GM21576 (cell line): ENCODE measurements at regions not wholly inside any gene's neighbourhood (a gene's known extent, or its start where the extent isn't known, plus 50 kb on each side); places are given as distances from the start of the nearest gene placed in this dataset.
"Not testable (repeated sequence)": the region's sequence is repeated elsewhere in the genome, so short reads cannot be mapped to it uniquely, and the experiment has no call there.

Experiments
- ATAC-seq: cut with Tn5 transposase; IDR thresholded peaks from one replicate; pipeline ENCODE4 v1.9.1; 2021; ENCODE audit warnings: mild to moderate bottlenecking, moderate library complexity; ENCODE audit not compliant: unreplicated experiment

DNA sequence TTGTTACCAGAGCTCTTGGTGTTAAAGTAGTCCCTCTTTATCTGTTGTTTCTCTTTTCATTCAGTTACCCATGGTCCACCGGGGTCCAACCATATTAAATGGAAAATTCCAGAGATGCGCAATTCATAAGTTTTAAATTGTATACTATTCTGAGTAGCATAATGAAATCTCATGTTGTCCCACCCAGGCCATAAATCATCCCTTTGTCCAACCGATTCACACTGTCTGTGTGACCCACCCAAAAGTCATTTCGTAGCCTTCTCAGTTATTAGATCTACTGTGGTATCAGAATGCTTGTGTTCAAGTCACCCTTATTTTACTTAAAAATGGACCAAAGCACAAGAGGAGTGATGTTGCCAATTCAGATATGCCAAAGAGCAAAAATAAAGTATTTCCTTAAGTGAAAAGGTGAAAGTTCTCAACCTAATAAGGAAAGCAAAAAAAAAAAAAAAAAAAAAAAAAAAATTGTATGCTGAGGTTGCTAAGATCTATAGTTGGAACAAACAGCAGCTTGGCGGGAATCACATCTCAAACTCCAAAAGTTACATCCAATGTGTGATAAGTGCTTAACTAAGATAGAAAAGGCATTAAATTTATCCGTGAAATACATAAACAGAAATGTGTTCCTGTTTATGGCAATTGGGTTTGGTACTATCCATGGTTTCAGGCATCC is 106.8 kb upstream of the GPBP1 start:
- no peak for ATAC-seq

DNA sequence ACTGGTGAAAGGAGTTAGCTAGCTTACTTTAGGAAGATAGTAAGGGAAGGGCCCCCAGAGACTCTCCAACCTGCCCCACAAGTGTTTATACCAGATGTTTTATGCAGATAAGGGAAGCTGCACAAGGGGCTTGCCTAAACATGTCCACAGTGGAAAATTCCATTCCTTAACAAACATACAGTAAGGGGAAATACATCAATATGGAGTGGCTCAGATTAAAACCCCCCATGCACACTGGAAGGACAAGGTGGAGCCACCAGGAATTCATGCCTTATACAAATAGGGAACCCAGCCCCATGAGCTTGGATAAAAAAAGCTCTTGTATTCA is 106.3 kb upstream of the GPBP1 start:
- ATAC-seq = no peak

DNA sequence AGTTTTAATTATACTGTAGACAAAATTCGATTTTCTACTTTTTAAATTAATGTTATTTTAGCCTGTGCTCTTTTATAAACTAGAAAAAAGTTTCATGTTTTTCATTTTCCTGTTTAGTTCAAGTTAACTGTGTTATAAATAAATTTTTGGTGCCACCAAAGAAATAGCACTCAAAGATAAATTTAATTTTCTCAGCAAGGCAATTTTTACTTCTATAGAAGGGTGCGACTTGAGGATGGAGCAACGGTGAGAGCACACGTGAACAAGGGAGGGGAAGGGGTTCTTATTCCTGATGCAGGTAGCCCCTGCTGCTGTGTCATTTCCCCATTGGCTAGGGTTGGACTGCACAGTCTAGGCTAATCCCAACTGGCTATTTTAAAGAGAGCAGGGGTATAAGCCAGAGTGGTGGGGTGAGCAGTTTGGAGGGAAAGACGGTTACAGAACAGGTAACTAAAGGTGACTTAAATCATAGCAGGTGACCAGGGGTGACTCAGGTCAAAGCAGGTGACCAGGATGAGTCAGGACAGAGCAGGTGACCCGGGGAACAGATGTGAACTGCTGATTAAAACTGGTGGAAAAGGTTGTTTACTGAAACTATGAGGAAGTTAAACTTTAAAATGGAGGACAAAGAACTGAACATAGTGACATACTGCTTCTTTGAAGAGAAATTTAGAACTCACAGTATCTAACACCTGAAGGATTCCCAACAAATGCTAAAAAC is 104.6 kb upstream of the GPBP1 start:
- no peak for ATAC-seq

DNA sequence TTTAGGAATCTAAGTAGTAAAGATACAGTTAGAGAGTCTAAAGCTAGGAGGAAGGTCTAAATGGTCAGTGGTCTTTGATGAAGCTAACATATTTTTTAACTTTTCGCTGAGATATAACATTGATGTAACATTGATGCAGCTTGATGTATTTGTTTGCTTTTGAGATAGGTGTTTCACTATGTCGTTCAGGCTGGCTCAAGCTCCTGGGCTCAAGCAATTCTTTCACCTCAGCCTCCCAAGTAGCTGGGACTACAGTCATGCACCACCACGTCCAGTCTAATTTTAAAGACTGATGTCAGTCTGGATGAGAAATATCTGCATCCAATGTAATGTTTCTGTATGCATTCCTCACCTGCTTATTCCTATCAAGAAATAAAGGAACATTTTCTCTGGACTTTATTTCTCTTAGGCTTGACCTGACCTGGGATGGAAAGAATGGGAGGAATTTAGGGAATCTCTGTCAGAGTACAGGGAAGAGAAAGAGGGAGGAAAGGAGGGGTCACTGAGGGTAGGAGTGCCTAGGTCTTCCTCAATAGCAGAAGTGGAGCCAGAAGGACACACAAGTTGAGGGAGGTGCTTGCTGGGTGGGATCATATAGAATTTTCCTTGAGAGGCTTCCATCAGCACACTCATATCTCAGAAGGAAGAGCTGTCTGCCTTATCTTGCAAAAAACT is 101.5 kb upstream of the GPBP1 start:
- no peak for ATAC-seq

DNA sequence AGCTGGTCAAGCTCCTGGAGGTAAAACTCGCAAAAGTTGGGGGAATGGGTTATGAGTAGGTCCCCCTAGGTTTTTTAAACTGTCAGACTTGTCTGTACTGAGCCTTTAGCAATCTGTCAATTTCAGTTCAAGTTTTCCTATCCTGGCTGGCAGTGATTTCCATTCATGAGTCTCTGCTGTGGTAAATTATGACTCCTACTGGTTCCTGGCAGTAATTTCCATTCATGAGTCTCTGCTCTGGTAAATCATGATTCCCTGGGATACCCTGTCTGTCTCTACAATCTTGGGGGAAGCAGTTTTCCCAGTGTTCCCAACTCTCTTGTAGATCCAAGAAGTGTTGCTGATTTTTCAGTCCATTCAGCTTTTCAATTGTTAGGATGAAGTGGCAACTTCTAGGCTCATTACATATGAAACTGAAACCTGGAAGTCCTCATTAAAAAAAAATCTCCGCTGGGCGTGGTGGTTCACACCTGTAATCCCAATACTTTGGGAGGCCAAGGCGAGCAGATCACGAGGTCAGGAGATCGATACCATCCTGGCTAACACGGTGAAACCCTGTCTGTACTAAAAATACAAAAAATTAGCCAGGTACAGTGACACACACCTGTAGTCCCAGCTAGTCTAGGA is 91.3 kb upstream of the GPBP1 start:
- ATAC-seq = no peak

DNA sequence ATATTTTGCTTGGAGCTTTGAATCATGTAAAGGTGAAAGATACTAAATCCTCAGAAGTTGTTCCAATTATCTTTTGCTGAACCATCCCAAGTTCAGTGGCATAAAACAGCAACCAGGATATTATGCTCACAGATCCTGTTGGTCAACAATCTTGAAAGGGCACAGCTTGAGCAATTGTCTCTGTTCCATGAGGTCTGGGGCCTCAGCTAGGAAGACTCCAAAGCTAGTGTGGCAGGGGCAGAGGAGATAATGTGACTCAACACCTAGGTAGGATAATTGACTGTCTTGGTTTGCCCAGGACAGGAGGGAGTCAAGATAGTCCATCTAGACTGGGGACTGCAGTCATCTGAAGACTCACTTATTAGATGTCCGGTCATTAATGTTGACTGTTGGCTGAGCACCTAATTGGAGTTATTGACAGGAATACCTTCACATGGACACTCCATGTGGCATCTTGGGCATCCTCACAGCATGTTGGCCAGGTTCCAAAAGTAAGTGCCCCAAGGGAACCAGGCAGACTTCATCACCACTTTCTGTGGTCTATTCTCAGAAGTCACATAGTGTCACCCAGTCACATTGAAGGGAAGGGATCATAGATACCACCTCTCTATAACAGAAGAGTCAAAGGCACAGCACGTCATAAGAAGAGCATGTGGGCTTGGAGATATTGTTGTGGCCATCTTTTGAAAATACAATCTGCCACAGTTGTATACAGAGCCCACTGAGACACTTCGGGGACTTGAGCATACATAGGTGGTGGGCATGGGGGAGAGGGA is 88.4 kb upstream of the GPBP1 start:
- ATAC-seq = no peak

DNA sequence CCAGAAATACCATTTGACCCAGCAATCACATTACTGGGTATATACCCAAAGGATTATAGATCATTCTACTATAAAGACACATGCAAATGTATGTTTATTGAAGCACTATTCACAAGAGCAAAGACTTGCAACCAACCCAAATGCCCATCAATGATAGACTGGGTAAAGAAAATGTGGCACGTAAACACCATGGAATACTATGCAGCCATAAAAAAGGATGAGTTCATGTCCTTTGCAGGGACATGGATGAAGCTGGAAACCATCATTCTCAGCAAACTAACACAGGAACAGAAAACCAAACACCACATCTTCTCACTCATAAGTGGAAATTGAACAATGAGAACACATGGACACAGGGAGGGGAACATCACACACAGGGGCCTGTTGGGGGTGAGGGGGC is 85.9 kb upstream of the GPBP1 start:
- ATAC-seq = not testable (repeated sequence)

DNA sequence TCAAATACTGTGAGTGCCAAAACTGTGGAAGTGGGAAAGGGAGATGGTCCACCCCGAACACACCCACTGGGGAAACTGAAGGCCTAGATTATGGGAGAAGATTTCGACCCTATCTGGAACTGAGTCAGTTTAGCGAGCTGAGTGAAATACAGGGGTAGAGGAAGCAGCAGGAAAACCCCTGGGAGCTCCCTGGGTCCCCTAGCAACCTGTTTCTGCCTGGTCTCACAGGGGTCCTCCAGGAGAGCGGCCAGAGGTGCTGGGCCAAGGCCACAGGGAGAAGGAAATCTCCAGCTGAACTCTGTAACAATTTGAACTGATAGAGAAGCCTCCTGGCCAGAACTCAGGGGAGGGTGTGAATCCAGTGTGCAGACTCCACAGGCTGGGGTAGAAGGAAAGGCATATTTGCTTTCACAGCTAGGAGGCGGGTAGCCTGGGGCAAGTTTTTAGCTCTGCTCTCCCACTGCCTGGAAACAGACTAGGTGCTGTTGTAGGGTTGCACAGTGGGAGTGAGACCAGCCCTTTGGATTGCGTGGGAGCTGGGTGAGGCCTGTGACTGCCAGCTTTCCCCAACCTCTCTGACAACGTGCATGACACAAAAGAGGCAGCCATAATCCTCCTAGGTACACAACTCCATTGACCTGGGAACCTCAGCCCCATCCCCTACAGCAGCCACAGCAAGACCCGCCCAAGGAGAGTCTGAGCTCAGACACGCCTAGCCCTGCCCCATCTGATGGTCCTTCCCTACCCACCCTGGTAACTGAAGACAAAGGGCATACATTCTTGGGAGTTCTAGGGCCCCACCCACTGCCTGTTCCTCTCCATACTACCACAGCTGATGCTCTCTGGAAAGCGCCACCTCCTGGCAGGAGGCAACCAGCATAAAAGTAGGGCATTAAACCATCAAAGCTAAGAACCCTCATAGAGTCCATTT is 78.8 kb upstream of the GPBP1 start:
- ATAC-seq = no peak

DNA sequence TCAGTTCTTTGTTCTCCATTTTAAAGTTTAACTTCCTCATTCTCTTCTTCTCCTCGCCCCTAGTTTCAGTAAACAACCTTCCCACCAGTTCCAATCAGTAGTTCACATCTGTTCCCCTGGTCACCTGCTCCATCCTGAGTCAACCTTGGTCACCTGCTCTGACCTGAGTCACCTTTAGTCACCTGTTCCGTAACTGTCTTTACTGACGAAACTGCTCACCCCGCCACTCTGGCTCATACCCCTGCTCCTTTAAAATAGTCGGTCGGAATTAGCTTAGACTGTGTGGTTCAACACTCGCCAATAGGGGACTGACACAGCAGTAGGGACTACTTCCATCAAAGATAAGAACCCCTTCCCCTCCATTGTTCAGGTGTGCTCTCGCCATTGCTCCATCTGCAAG is 76.3 kb upstream of the GPBP1 start:
- ATAC-seq = no peak

DNA sequence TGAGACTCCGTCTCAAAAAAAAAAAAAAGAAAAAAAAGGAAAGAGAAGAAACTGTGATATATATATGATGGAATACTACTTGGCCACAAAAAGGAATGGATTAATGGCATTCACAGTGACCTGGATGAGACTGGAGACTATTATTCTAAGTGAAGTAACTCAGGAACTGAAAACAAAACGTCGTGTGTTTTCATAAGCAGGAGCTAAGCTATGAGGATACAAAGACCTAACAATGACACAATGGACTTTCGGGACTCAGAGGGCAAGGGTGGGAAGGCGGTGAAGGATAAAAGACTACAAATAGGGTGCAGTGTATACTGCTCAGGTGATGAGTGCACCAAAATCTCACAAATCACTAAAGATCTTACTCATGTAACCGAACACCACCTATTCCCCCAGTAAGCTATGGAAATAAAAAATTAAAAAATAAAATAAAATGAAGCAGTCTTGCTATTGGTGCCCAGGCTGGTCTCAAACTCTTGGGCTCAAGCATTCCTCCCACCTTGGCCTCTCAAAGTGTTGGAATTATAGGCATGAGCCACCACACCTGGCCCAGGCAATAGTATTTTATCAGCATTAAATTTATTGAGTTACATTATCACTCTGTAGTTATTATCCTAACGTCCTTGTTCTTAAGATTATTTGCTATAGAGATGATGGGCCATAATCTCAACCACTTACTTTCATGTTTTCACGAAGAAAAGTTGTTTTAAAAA is 71.5 kb upstream of the GPBP1 start:
- no peak for ATAC-seq

DNA sequence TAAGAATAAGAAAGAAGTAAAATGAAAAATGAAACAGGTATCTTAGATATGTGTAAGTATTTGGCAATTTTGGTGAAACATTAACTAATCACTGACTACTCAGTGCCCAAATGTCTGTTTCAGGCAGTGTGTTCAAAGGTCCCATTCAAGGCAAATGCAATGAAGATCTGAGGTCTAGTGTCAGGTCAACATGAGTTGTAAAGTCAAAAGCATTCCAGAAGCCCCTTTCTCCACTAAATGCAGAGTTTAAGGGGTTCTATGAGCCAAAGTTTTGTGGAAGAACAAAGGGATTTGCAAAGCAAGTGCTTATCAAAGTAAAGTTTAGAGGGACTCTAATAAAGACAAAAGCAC is 71.0 kb upstream of the GPBP1 start:
- no peak for ATAC-seq

DNA sequence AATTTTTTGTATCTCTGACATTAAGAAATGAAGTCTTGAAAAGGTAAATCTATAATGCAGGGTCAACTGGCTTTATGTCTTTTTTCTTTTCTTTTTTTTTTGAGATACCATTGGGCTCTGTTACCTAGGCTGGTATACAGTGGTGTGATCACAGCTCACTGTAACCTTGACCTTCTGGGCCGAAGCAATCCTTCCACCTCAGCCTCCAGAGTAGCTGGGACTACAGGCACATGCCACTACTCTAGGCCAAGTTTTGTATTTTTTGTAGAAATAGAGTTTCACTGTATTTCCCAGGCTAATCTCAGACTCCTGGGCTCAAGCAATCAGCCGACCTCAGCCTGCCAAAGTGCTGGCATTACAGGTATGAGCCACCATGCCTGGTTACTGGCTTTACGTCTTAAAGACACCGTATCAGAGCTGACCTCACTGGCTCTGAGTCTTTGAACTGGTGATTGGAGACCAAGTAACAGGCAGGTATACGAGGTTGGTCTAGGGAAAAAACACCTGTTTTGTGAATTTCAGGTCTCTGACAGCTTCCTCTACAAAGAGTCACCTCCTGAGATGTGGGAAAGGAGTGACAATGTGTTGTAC is 70.4 kb upstream of the GPBP1 start:
- no peak for ATAC-seq

DNA sequence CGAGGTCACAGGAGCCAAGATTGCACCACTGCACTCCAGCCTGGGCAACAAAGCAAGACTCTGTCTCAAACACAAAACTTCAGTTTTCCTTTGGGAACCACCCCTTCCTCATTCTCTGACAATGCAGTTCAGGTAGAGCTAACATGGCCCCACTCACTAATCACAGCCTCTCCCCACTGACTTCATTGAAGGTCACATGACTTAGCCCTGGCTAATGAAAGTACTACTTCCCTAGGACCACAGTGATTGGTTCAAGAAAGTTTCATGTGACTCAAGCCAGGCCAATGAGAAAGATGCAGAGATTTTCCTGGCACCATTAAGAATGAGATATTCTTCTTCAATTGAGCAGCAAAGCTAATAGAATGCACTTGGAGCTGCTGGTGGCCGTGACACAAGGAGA is 67.2 kb upstream of the GPBP1 start:
- no peak for ATAC-seq

DNA sequence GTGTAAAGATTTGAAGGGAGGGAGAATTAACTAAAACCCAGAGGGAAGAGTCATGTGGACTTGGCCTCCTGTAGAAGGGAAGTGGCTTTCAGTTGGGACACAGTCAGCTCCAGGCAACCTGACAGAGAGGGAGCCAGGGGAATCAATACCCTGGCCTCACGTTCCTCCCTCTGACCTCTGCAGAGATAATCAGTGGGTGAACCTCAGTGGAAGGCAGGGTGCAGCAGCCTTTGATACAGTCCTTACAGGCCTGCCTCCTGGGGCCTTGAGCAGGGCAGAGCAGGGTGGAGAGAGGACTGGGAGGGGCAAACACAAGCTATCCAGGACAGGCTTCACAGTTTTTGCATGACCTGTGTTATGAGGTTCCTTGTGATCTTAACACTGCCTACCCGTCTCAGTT is 61.9 kb upstream of the GPBP1 start:
- no peak for ATAC-seq

DNA sequence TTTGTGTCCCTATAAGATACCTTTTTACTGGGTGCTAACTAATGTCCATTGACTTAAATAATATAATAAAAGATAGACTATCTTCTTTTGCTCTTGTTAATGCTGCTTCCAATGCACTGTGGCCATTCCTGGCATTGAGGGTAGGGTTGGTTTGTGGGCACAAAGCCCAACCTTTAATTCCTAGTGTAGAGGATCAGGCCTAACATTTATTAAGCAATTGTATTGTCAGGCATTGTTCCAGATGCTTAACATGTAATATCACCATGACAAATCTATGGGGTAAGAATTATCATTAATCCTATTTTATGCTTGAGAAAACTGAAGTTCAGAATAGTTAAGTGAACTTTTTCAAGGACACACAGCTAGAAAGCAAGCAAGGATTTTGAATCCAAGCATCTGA is 60.4 kb upstream of the GPBP1 start:
- ATAC-seq = no peak

DNA sequence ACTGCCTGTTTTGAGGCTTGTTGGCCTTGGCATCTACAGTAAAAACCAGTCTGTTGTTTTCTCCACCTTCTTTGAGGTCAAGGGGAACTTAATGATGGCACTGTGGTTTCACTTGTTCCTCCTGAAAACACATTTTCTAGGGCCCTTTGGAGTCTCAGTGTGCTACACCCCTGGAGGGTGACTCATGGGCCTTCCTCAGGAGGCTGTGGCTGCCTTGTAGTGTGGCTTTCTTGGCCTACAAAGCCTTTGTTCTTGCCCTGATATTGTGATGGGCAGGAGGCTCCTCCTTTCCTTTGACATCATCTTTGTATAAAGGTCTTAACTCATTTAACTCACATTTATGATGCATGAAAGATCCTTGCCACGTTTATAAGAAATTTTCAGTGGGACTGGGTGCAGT is 56.3 kb upstream of the GPBP1 start:
- no peak for ATAC-seq

DNA sequence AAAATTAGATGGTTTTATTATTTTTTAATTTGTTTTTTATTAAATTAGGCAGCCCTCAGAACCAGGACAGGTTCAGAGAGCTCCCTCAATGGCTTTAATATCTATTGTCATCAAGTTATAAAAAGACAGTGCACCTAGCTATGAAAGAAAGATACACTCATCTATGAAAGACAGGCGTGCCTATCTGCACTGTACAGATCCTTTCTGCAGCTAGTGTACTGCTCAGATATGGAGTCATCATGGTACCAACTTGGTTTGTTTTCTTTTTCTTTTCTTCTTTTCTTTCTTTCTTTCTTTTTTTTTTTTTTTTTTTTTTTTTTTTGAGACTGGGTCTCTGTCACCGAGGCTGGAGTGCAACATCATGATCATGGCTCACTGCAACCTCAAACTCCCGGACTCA is 54.8 kb upstream of the GPBP1 start:
- no peak for ATAC-seq

DNA sequence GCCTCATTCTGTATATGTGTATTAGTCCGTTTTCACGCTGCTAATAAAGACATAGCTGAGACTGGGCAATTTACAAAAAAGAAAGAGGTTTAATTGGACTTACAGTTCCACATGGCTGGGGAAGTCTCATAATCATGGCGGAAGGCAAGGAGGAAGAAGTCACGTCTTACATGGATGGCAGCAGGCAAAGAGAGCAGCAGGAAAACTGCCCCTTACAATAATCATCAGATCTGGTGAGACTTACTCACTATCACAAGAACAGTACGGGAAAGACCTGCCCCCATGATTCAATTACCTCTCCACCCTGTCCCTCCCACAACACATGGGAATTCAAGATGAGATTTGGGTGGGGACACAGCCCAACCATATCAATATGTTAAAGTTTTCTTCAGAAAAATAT is 49.8 kb upstream of the GPBP1 start:
- no peak for ATAC-seq
